ENCODE measurements at regions not wholly inside any gene's neighbourhood (a gene's known extent, or its start where the extent isn't known, plus 50 kb on each side); places are given as distances from the start of the nearest gene placed in this dataset.

DNA sequence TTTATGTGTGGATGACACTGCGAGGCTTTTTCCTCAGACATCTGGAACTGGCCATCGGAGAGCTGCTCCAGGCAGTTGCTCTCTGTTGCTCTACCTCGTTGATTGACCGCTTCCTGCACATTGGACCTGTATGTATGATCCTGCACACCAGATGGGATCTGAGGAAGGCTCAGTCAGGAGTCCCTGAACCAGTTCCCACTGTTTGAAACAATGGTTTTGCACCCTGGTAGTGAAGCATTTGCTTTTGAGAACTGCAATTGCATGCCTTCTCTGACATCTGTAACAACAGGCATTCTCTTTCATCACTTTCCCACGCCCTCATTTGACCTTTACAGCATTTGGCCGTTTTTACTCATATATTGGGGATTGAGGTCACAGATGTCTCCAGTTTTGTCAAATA lies 61.1 kb upstream of the NPAS1 start:
- no peak for ATAC-seq (ENCODE audit: low FRiP score)
- no peak for DNase-seq (ENCODE audit: low spot score)
- TF ChIP-seq, protein P1, sequence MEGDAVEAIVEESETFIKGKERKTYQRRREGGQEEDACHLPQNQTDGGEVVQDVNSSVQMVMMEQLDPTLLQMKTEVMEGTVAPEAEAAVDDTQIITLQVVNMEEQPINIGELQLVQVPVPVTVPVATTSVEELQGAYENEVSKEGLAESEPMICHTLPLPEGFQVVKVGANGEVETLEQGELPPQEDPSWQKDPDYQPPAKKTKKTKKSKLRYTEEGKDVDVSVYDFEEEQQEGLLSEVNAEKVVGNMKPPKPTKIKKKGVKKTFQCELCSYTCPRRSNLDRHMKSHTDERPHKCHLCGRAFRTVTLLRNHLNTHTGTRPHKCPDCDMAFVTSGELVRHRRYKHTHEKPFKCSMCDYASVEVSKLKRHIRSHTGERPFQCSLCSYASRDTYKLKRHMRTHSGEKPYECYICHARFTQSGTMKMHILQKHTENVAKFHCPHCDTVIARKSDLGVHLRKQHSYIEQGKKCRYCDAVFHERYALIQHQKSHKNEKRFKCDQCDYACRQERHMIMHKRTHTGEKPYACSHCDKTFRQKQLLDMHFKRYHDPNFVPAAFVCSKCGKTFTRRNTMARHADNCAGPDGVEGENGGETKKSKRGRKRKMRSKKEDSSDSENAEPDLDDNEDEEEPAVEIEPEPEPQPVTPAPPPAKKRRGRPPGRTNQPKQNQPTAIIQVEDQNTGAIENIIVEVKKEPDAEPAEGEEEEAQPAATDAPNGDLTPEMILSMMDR (IDR thresholded peaks at IDR 0.05) = no peak

DNA sequence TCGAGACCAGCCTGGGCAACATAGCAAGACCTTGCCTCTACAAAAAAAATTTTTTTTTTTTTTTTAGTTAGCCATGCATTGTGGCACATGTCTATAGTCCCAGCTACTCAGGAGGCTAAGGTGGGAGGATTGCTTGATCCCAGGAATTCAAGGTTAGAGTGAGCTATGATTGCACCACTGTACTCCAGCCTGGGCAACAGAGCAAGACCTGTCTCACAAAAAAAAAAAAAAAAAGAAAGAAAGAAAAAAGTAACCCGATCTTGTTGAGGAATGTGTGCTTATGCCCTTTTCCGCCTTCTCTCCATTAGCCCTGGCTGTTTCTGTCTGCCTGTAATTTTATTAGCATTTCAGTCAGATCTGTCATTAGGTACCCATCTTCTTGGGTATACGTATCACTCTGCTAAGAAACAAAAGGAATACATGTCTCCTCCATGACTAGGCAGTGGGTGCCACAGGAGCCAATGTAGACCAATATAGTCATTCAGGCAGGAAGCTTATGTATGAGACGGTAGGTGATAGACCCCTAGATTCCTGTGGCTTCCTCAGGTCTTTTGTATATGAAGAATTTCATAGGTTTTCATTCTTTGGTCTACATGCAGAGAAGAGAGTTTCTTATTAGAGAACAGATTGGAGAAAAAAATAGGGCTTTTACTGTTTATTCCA lies 59.6 kb upstream of the NPAS1 start:
- TF ChIP-seq, protein P1 (IDR thresholded peaks at IDR 0.05) = no peak
- ATAC-seq (ENCODE audit: low FRiP score) = no peak
- DNase-seq (ENCODE audit: low spot score) = no peak

DNA sequence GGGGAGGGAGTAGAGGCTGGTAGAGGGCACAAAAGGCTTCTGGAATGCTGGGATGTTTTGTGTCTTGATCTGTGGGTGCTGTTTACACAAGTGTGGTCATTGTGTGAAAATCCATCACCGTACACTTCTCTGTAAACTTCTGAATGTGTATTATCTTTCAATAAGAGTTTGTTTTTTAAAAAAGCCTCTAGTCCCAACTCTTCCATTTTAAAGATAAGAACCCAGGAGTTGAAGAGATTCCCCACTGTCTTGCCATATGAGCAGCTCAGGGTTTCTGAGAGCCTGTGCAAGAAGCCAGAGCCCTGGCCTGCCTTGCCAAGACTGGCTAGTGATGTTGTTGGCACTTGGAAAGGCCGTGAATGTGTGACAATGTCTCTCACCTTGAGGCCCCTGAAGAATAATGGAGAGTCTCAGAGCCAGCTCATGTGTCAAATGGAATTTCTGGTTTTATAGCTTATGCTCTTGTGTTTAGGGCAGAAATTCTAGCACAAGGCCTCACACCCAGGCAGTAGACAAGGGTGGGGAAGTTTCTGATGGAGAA lies 57.5 kb upstream of the NPAS1 start:
- ATAC-seq (ENCODE audit: low FRiP score) (no peak), DNase-seq (ENCODE audit: low spot score) (no peak)
- TF ChIP-seq, protein P1 (IDR thresholded peaks at IDR 0.05) = no peak

GRCh38 chr19:46963093-46963734 lies 56.4 kb upstream of the NPAS1 start:
- TF ChIP-seq, protein P1 (IDR thresholded peaks at IDR 0.05) = no peak
- ATAC-seq (ENCODE audit: low FRiP score) (peak; percentile 32), DNase-seq (ENCODE audit: low spot score) (no peak)

DNA sequence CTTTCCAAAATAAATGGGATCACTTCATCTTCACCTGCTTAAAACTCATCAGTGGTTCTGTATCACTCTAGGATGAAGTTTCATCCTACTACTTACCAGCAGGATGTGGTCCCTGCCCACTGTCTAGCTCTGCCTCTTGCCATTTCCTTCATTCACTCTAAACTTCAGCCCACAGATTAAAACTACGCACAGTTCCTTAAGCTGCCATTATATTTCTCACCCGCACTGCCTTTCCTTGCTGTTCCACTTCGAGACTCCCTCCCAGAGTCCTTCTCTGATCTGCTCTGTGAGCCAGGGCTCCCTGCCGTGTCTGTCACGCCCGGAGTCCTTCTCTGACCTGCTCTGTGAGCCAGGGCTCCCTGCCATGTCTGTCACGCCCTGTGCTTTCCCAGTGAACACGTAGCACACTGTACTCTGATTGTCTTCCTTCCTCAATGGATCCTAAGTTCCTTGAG lies 52.0 kb upstream of the NPAS1 start:
- TF ChIP-seq, protein P1 (IDR thresholded peaks at IDR 0.05) = no peak
- no peak for DNase-seq (ENCODE audit: low spot score)
- no peak for ATAC-seq (ENCODE audit: low FRiP score)

All from omental fat pad (tissue), 3 donors.